22Rv1 (cell line): ENCODE measurements at regions not wholly inside any gene's neighbourhood (a gene's known extent, or its start where the extent isn't known, plus 50 kb on each side); places are given as distances from the start of the nearest gene placed in this dataset.

Experiments
- CTCF ChIP-seq: fragments of 450-650 bp; IDR thresholded peaks from 2 replicates; pipeline ENCODE4 v1.5.1; 2017; ENCODE audit warnings: mild to moderate bottlenecking
- ZFX ChIP-seq: fragments of 450-650 bp; IDR thresholded peaks from 2 replicates; pipeline ENCODE4 v1.6.1; 2017; ENCODE audit warnings: antibody characterized with exemption, borderline replicate concordance

GRCh38 chr11:91093141-91093540, 870.3 kb upstream of the CHORDC1 start:
- TF ChIP-seq CTCF, result no peak
- no peak for TF ChIP-seq ZFX
